EL (cell line): ENCODE measurements at regions not wholly inside any gene's neighbourhood (a gene's known extent, or its start where the extent isn't known, plus 50 kb on each side); places are given as distances from the start of the nearest gene placed in this dataset.

Source experiments
- DNase-seq: peaks from one replicate; pipeline ENCODE4 v3.0.0-alpha.2; 2016

GRCh38 chr5:73256462-73256861 is 83.5 kb downstream of the TMEM174 start:
- no peak for DNase-seq

GRCh38 chr5:73256012-73256411 is 83.0 kb downstream of the TMEM174 start:
- DNase-seq, result no peak

- DNase-seq, result no peak
Observed at GRCh38 chr5:73254642-73255041, 81.6 kb downstream of the TMEM174 start.

- no peak for DNase-seq
Observed at GRCh38 chr5:73253047-73253660, 80.2 kb downstream of the TMEM174 start.

GRCh38 chr5:73250645-73251044 is 77.7 kb downstream of the TMEM174 start:
- DNase-seq, result no peak

- no peak for DNase-seq
Observed at GRCh38 chr5:73242735-73243134, 69.7 kb downstream of the TMEM174 start.

GRCh38 chr5:73238873-73239272 is 65.9 kb downstream of the TMEM174 start:
- DNase-seq, result no peak

- no peak for DNase-seq
Observed at GRCh38 chr5:73236541-73237128, 63.6 kb downstream of the TMEM174 start.

GRCh38 chr5:73234204-73234555 is 61.2 kb downstream of the TMEM174 start:
- DNase-seq, result no peak

GRCh38 chr5:73233461-73234203 is 60.6 kb downstream of the TMEM174 start:
- no peak for DNase-seq

GRCh38 chr5:73233053-73233460 is 60.1 kb downstream of the TMEM174 start:
- no peak for DNase-seq

- DNase-seq, result peak; percentile 42
Observed at GRCh38 chr5:73232266-73233041, 59.5 kb downstream of the TMEM174 start.

GRCh38 chr5:73231246-73231778 is 58.3 kb downstream of the TMEM174 start:
- no peak for DNase-seq

- no peak for DNase-seq
Observed at GRCh38 chr5:73230264-73231245, 57.6 kb downstream of the TMEM174 start.

- peak; percentile 80 for DNase-seq
Observed at GRCh38 chr5:73229271-73229670, 56.3 kb downstream of the TMEM174 start.

- no peak for DNase-seq
Observed at GRCh38 chr5:73228052-73228451, 55.1 kb downstream of the TMEM174 start.
